Gastroesophageal sphincter (tissue), 4 donors: ENCODE measurements at regions not wholly inside any gene's neighbourhood (a gene's known extent, or its start where the extent isn't known, plus 50 kb on each side); places are given as distances from the start of the nearest gene placed in this dataset.

Experiments
- ATAC-seq: fragments of 150-250 bp; one replicate; pipeline ENCODE4 v1.9.1; 2016; ENCODE audit warnings: mild to moderate bottlenecking, moderate library complexity
- H3K27ac ChIP-seq, 4 donors: fragments of 200-600 bp; sonication (generic) in 3 of 4; 1 replicate in 3 of 4; 2 replicates in 1 of 4; pipeline ENCODE4 v1.5.1; 2016 to 2019
- H3K27me3 ChIP-seq: fragments of 200-600 bp; sonication (generic); one replicate; pipeline ENCODE4 v1.5.1; 2019
- H3K36me3 ChIP-seq, 2 donors: fragments of 200-600 bp; sonication (generic); one replicate each; pipeline ENCODE4 v1.5.1; 2019; ENCODE audit warnings: control low read depth in 1 of 2
- H3K4me1 ChIP-seq, 3 donors: fragments of 200-600 bp; sonication (generic); 1 replicate in 2 of 3; 2 replicates in 1 of 3; pipeline ENCODE4 v1.5.1; 2016 to 2019; ENCODE audit warnings: control low read depth in 2 of 3
- H3K4me3 ChIP-seq, 2 donors: fragments of 200-600 bp; sonication (generic); one replicate each; pipeline ENCODE4 v1.5.1; 2019; ENCODE audit warnings: mild to moderate bottlenecking in 1 of 2, moderate library complexity in 1 of 2
- H3K9me3 ChIP-seq, 3 donors: fragments of 200-600 bp; sonication (generic); one replicate each; pipeline ENCODE4 v1.5.1; 2017 to 2019; ENCODE audit warnings: control low read depth in 2 of 3
- CTCF ChIP-seq, 4 experiments: fragments of 200-600 bp in 2 of 4; fragments of 450-650 bp in 2 of 4; sonication (generic) in 1 of 4; IDR thresholded peaks; one replicate each; pipeline ENCODE4 v1.5.1; 2017 to 2019; ENCODE audit warnings: antibody characterized with exemption in 4 of 4, mild to moderate bottlenecking in 2 of 4, moderate library complexity in 2 of 4
- EP300 ChIP-seq: sonication (generic); formaldehyde crosslinking; IDR thresholded peaks from one replicate; pipeline ENCODE4 v1.6.1; 2017; ENCODE audit warnings: antibody characterized with exemption, mild to moderate bottlenecking
- POLR2A ChIP-seq, 2 donors: fragments of 450-650 bp; IDR thresholded peaks; one replicate each; pipeline ENCODE4 v1.6.1; 2017; ENCODE audit warnings: antibody characterized with exemption in 2 of 2, mild to moderate bottlenecking in 2 of 2, moderate library complexity in 1 of 2
- POLR2AphosphoS5 ChIP-seq: sonication (generic); formaldehyde crosslinking; IDR thresholded peaks from one replicate; pipeline ENCODE4 v1.6.1; 2017; ENCODE audit warnings: antibody characterized with exemption
- WGBS, 2 donors: methylation state at CpG; one replicate each; pipeline ENCODE4 v1.1.5; 2018; ENCODE audit warnings: low coverage in 1 of 2; 5-methylcytosine and 5-hydroxymethylcytosine counted together

GRCh38 chr1:187411118-187411517, 582.4 kb downstream of the PLA2G4A start:
- H3K27ac ChIP-seq: no peak overlapping the region
- H3K36me3 ChIP-seq: no peaks in the 10 kb centered on the region
- WGBS, 2 donors: 81 to 85% methylated on average over 3 of the region's 3 CpGs
- no peaks in the 10 kb centered on the region for H3K27me3 ChIP-seq
- no peaks in the 10 kb centered on the region for H3K9me3 ChIP-seq
- H3K4me3 ChIP-seq: no peak overlapping the region
- no peak for ATAC-seq
- no peaks in the 10 kb centered on the region for H3K4me1 ChIP-seq
- TF ChIP-seq CTCF (IDR thresholded peaks at IDR 0.05): no peak
- TF ChIP-seq POLR2AphosphoS5: no peak
- no peak for TF ChIP-seq POLR2A (IDR thresholded peaks at IDR 0.05)
- TF ChIP-seq EP300: no peak

- Histone ChIP-seq H3K27me3 (no peaks in the 10 kb centered on the region), H3K27ac (no peak overlapping the region), H3K4me1 (no peaks in the 10 kb centered on the region), H3K9me3 (no peaks in the 10 kb centered on the region), H3K36me3 (no peaks in the 10 kb centered on the region), H3K4me3 (no peak overlapping the region)
- TF ChIP-seq EP300: no peak
- no peak for TF ChIP-seq POLR2A (IDR thresholded peaks at IDR 0.05)
- no peak for TF ChIP-seq CTCF (IDR thresholded peaks at IDR 0.05)
- TF ChIP-seq POLR2AphosphoS5: no peak
- 75 to 100% methylated on average over 1 to 2 of the region's 2 CpGs for WGBS, 2 donors
- ATAC-seq: no peak
Observed at GRCh38 chr1:187413405-187414169, 584.8 kb downstream of the PLA2G4A start.

- H3K4me1 ChIP-seq: no peaks in the 10 kb centered on the region
- 60 to 72% methylated on average over 2 to 3 of the region's 3 CpGs for WGBS, 2 donors
- no peak overlapping the region for H3K4me3 ChIP-seq
- no peak for ATAC-seq
- TF ChIP-seq POLR2AphosphoS5 (no peak), POLR2A (IDR thresholded peaks at IDR 0.05) (no peak), EP300 (no peak), CTCF (IDR thresholded peaks at IDR 0.05) (no peak)
- H3K27ac ChIP-seq: no peak overlapping the region
- H3K27me3 ChIP-seq: no peaks in the 10 kb centered on the region
- no peaks in the 10 kb centered on the region for H3K9me3 ChIP-seq
- no peaks in the 10 kb centered on the region for H3K36me3 ChIP-seq
Observed at GRCh38 chr1:187415065-187415464, 586.3 kb downstream of the PLA2G4A start.

GRCh38 chr1:187417520-187417919, 588.8 kb downstream of the PLA2G4A start:
- no peak for ATAC-seq
- TF ChIP-seq POLR2A (IDR thresholded peaks at IDR 0.05): no peak
- TF ChIP-seq EP300: no peak
- no peak for TF ChIP-seq POLR2AphosphoS5
- TF ChIP-seq CTCF (IDR thresholded peaks at IDR 0.05): no peak

GRCh38 chr1:187433598-187433997, 604.8 kb downstream of the PLA2G4A start:
- H3K4me1 ChIP-seq: no peaks in the 10 kb centered on the region
- no peak overlapping the region for H3K27ac ChIP-seq
- H3K27me3 ChIP-seq: no peaks in the 10 kb centered on the region
- no peak for ATAC-seq
- H3K4me3 ChIP-seq: no peak overlapping the region
- TF ChIP-seq POLR2AphosphoS5: no peak
- TF ChIP-seq CTCF (IDR thresholded peaks at IDR 0.05): no peak
- TF ChIP-seq POLR2A (IDR thresholded peaks at IDR 0.05): no peak
- no peak for TF ChIP-seq EP300
- no peaks in the 10 kb centered on the region for H3K9me3 ChIP-seq
- 85% methylated on average over 1 of the region's 1 CpG; no CpG with 5 or more reads in 1 of the 2 donors for WGBS, 2 donors
- no peaks in the 10 kb centered on the region for H3K36me3 ChIP-seq

More at GRCh38 chr1:187417520-187417919, 588.8 kb downstream of the PLA2G4A start:
- no peak overlapping the region for H3K4me3 ChIP-seq
- H3K27me3 ChIP-seq: no peaks in the 10 kb centered on the region
- H3K36me3 ChIP-seq: no peaks in the 10 kb centered on the region
- WGBS, 2 donors: 64 to 79% methylated on average over 2 of the region's 2 CpGs
- no peak overlapping the region for H3K27ac ChIP-seq
- no peaks in the 10 kb centered on the region for H3K9me3 ChIP-seq
- H3K4me1 ChIP-seq: no peaks in the 10 kb centered on the region
